Mesothelial cell of epicardium (in vitro differentiated cells): ENCODE measurements at regions not wholly inside any gene's neighbourhood (a gene's known extent, or its start where the extent isn't known, plus 50 kb on each side); places are given as distances from the start of the nearest gene placed in this dataset. TPM values are rescaled to one million over a fixed set of nuclear protein-coding genes. Genes with fewer than 3 reads are reported as not detected.

Experiments
- DNase-seq, 2 experiments: peaks; one replicate each; pipeline ENCODE4 v3.0.0; 2021; ENCODE audit warnings: low spot score in 2 of 2; ENCODE audit not compliant: unreplicated experiment in 2 of 2
- H3K27ac Mint-ChIP-seq: 2 replicates; pipeline ENCODE4 v1.8.0; 2021; ENCODE audit warnings: mixed read lengths
- H3K27me3 Mint-ChIP-seq: 2 replicates; pipeline ENCODE4 v1.8.0; 2021; ENCODE audit warnings: low read depth, mixed read lengths
- H3K36me3 Mint-ChIP-seq: 2 replicates; pipeline ENCODE4 v1.8.0; 2021; ENCODE audit warnings: mixed read lengths
- H3K4me1 Mint-ChIP-seq: 2 replicates; pipeline ENCODE4 v1.8.0; 2021; ENCODE audit warnings: mixed read lengths
- H3K4me3 Mint-ChIP-seq: 2 replicates; pipeline ENCODE4 v1.8.0; 2021; ENCODE audit warnings: mild to moderate bottlenecking, moderate library complexity, mixed read lengths
- H3K9me3 Mint-ChIP-seq: 2 replicates; pipeline ENCODE4 v1.8.0; 2021; ENCODE audit warnings: mixed read lengths
- CTCF ChIP-seq: fragments of 200-600 bp; sonication (generic); IDR thresholded peaks from one replicate; pipeline ENCODE4 v1.5.0; 2021; ENCODE audit warnings: antibody characterized with exemption; ENCODE audit not compliant: unreplicated experiment
- microRNA-seq: library from miRNA; unstranded; fragments of <30 nt; microRNA quantifications from one replicate; pipeline ENCODE4 v1.2.0, GENCODE V29; 2021; ENCODE audit warnings: inconsistent platforms, mixed read lengths

- no peaks in the 10 kb centered on the region for H3K36me3 Mint-ChIP-seq
- no peaks in the 10 kb centered on the region for H3K27me3 Mint-ChIP-seq
- H3K9me3 Mint-ChIP-seq = peaks cover 3% of the 10 kb centered on the region
- no peak for TF ChIP-seq CTCF
- H3K27ac Mint-ChIP-seq = no peak overlapping the region
- DNase-seq = no peak
- no peak overlapping the region for H3K4me3 Mint-ChIP-seq
- no peaks in the 10 kb centered on the region for H3K4me1 Mint-ChIP-seq
These were observed 49.8 kb upstream of the GALNT15 start for GRCh38 chr3:16124636-16125035.

Small RNA genes lying in the stretch of these regions (microRNA-seq; reads per million reads assigned to microRNA genes)
- not detected for gene MIR563
